Hepatocyte (in vitro differentiated cells): ENCODE measurements at regions not wholly inside any gene's neighbourhood (a gene's known extent, or its start where the extent isn't known, plus 50 kb on each side); places are given as distances from the start of the nearest gene placed in this dataset.

Source experiments
- DNase-seq: peaks from one replicate; pipeline ENCODE4 v3.0.0-alpha.2; 2016; ENCODE audit warnings: low spot score
- H2AFZ ChIP-seq: fragments of 200-600 bp; sonication (generic); 2 replicates; pipeline ENCODE4 v1.6.0; 2016; ENCODE audit warnings: antibody characterized with exemption, mild to moderate bottlenecking
- H3K27ac ChIP-seq: fragments of 200-600 bp; sonication (generic); 2 replicates; pipeline ENCODE4 v1.5.1; 2016; ENCODE audit warnings: mild to moderate bottlenecking
- H3K27me3 ChIP-seq: fragments of 200-600 bp; sonication (generic); 2 replicates; pipeline ENCODE4 v1.6.1; 2016
- H3K36me3 ChIP-seq: fragments of 200-600 bp; sonication (generic); replicated peaks from 2 replicates; pipeline ENCODE4 v1.5.1; 2016; ENCODE audit warnings: low read depth; ENCODE audit not compliant: insufficient read depth
- H3K4me1 ChIP-seq: fragments of 200-600 bp; sonication (generic); 2 replicates; pipeline ENCODE4 v1.5.1; 2016; ENCODE audit warnings: mild to moderate bottlenecking, moderate library complexity; ENCODE audit not compliant: insufficient read depth
- H3K4me2 ChIP-seq: fragments of 200-600 bp; sonication (generic); 2 replicates; pipeline ENCODE4 v1.6.0; 2016
- H3K4me3 ChIP-seq: fragments of 200-600 bp; sonication (generic); 2 replicates; pipeline ENCODE4 v1.5.1; 2016; ENCODE audit warnings: mild to moderate bottlenecking
- H3K79me2 ChIP-seq: fragments of 200-600 bp; sonication (generic); 2 replicates; pipeline ENCODE4 v1.6.0; 2017; ENCODE audit warnings: mild to moderate bottlenecking
- H3K9me2 ChIP-seq: fragments of 200-600 bp; sonication (generic); replicated peaks from 2 replicates; pipeline ENCODE4 v1.6.0; 2017; ENCODE audit warnings: mild to moderate bottlenecking; ENCODE audit not compliant: insufficient read depth
- H3K9me3 ChIP-seq: fragments of 200-600 bp; sonication (generic); 2 replicates; pipeline ENCODE4 v1.5.1; 2016; ENCODE audit warnings: low read depth, mild to moderate bottlenecking
- H4K20me1 ChIP-seq: fragments of 200-600 bp; sonication (generic); 2 replicates; pipeline ENCODE4 v1.6.0; 2016; ENCODE audit warnings: mild to moderate bottlenecking; ENCODE audit not compliant: insufficient read depth, poor library complexity, severe bottlenecking
- EZH2 ChIP-seq: fragments of 200-600 bp; sonication (generic); IDR thresholded peaks from 2 replicates; pipeline ENCODE4 v1.6.1; 2016; ENCODE audit warnings: antibody characterized with exemption, mild to moderate bottlenecking, borderline replicate concordance
- EZH2phosphoT487 ChIP-seq: fragments of 200-600 bp; sonication (generic); IDR thresholded peaks from one replicate; pipeline ENCODE4 v1.6.1; 2018; ENCODE audit warnings: antibody characterized with exemption, mild to moderate bottlenecking, low read depth, moderate library complexity; ENCODE audit not compliant: unreplicated experiment, severe bottlenecking
- WGBS: methylation state at CpG from one replicate; pipeline ENCODE4 v1.1.6; 2016; ENCODE audit warnings: low lambda C conversion rate; ENCODE audit errors: missing lambda C conversion rate; 5-methylcytosine and 5-hydroxymethylcytosine counted together
- TF ChIP-seq, protein P1 (sequence below): fragments of 200-600 bp; sonication (generic); IDR thresholded peaks from 2 replicates; pipeline ENCODE4 v1.5.1; 2016; ENCODE audit warnings: antibody characterized with exemption, mild to moderate bottlenecking; ENCODE audit not compliant: poor library complexity

DNA sequence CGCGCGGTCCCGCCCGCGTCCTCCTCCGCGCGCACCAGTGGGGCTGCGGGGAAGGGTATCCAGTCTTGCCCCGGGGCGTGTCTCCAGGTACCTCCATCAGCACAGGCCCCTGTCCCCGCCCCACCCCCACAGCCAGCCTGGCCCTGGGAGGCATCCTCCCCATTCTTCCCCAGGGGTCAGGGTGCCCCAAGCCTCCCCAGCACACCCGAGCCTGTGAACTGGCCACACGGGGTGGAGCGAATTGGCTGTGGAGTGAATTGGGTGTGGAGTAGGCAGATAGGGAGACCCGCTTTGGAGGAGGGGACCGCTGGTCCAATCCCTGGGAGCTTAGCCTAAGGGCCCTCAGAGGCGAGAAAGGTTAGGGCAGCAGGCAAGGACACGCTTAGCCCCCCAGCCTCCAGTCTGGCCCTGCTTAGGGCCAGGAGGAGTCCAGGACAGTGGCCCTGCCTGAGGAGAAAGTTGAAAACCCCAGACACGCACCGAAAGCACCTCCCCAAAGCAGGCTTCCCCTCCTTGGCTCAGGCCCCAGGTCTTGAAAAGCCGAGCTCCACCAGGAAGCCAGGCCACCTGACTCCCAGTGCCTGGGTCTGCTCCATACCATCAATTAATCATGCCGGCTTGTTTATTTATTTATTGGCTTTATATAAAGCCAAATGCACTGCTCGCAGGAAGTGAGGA, 107.7 kb upstream of the SLC6A11 start:
- DNase-seq: no peak
- TF ChIP-seq, protein P1, sequence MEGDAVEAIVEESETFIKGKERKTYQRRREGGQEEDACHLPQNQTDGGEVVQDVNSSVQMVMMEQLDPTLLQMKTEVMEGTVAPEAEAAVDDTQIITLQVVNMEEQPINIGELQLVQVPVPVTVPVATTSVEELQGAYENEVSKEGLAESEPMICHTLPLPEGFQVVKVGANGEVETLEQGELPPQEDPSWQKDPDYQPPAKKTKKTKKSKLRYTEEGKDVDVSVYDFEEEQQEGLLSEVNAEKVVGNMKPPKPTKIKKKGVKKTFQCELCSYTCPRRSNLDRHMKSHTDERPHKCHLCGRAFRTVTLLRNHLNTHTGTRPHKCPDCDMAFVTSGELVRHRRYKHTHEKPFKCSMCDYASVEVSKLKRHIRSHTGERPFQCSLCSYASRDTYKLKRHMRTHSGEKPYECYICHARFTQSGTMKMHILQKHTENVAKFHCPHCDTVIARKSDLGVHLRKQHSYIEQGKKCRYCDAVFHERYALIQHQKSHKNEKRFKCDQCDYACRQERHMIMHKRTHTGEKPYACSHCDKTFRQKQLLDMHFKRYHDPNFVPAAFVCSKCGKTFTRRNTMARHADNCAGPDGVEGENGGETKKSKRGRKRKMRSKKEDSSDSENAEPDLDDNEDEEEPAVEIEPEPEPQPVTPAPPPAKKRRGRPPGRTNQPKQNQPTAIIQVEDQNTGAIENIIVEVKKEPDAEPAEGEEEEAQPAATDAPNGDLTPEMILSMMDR: no peak
- TF ChIP-seq EZH2phosphoT487 (no peak), EZH2 (no peak)
- Histone ChIP-seq H3K27me3 (peaks cover 91% of the 10 kb centered on the region), H3K4me3 (no peak overlapping the region), H3K4me2 (peak overlapping the region; percentile 54), H3K36me3 (no peaks in the 10 kb centered on the region), H3K27ac (no peak overlapping the region), H2AFZ (no peak overlapping the region), H3K4me1 (peaks cover 5% of the 10 kb centered on the region), H3K79me2 (no peaks in the 10 kb centered on the region), H3K9me2 (no peaks in the 10 kb centered on the region), H4K20me1 (no peaks in the 10 kb centered on the region), H3K9me3 (no peaks in the 10 kb centered on the region)
- 23% methylated on average over 19 of the region's 25 CpGs for WGBS

DNA sequence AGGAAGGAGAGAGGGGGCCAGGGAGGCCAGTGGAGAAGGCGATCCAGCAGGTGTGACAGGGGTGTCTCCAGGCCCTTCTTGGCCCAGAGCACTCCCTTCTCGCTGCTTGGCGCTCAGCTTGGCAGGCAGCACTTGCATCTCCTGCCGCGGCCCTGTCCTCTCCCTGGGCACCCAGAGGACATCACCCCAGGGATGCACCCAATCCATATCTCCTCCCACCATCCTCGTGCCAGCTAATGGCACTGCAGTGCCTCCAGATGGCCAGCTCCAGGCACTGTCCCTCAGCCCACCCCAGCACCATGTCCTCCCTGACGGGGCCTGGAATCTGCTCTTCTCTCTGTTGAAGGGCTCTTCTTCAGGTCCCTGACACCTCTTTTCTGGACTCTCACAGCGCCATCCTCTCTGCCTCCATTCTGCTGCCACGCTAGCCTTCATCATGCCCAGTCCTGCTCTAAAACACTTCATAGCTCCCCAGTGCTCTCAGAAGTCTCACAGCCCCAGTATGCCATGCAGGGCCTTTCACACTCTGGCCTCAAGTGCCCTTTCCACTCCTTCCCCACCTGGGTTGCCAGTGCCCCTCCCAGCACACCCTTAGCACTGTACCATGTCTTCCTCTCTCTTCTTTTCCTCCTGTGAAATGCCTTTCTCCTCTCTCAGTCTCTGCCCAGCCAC, 106.8 kb upstream of the SLC6A11 start:
- no peak for DNase-seq
- Histone ChIP-seq H3K4me2 (no peak overlapping the region), H3K4me1 (peaks cover 5% of the 10 kb centered on the region), H3K9me2 (no peaks in the 10 kb centered on the region), H2AFZ (no peak overlapping the region), H3K4me3 (no peak overlapping the region), H4K20me1 (no peaks in the 10 kb centered on the region), H3K27me3 (peaks cover 82% of the 10 kb centered on the region), H3K9me3 (no peaks in the 10 kb centered on the region), H3K79me2 (no peaks in the 10 kb centered on the region), H3K27ac (no peak overlapping the region), H3K36me3 (no peaks in the 10 kb centered on the region)
- WGBS: 81% methylated on average over 9 of the region's 9 CpGs
- TF ChIP-seq EZH2phosphoT487 (no peak), EZH2 (no peak)
- TF ChIP-seq, protein P1: no peak

DNA sequence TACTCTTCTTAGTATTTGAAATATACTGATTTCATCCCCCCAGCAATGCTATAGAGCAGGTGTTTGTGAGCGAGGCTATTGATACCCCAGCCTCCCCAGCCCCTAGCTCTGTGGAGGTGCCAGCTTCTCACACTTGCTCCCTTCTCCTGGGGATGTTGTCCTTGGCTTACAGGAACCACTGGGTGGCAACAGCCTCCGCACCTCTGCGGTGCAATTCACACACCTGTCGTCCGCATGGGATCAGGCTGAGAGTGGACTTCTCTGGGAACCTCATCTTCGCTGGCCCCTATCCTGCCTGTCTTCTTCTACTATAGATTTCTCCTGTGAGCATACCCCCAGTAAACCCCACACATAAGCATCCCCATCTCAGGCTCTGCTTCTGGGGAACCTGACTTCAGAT, 103.9 kb upstream of the SLC6A11 start:
- Histone ChIP-seq H2AFZ (no peak overlapping the region), H3K27me3 (peaks cover 53% of the 10 kb centered on the region)
- WGBS: 67% methylated on average over 6 of the region's 6 CpGs

More for the DNA sequence above, 103.9 kb upstream of the SLC6A11 start:
- no peak overlapping the region for H3K4me3 ChIP-seq
- TF ChIP-seq EZH2phosphoT487 (no peak), EZH2 (no peak)
- TF ChIP-seq, protein P1: no peak
- H3K9me2 ChIP-seq: no peaks in the 10 kb centered on the region
- no peak for DNase-seq
- H3K27ac ChIP-seq: no peak overlapping the region
- H3K79me2 ChIP-seq: no peaks in the 10 kb centered on the region
- H3K4me2 ChIP-seq: no peak overlapping the region
- no peaks in the 10 kb centered on the region for H4K20me1 ChIP-seq
- H3K36me3 ChIP-seq: no peaks in the 10 kb centered on the region
- no peaks in the 10 kb centered on the region for H3K9me3 ChIP-seq
- H3K4me1 ChIP-seq: peaks cover 5% of the 10 kb centered on the region
